ENCODE measurements at regions not wholly inside any gene's neighbourhood (a gene's known extent, or its start where the extent isn't known, plus 50 kb on each side); places are given as distances from the start of the nearest gene placed in this dataset.

GRCh38 chr9:106172265-106172664, 477.9 kb downstream of the TMEM38B start:
- TF ChIP-seq YY1 (IDR thresholded peaks at IDR 0.05; ENCODE audit: insufficient read depth, insufficient read length) = no peak
- TF ChIP-seq SUZ12 (IDR thresholded peaks at IDR 0.05; ENCODE audit: extremely low read depth, insufficient read depth, insufficient read length) = no peak
